OCI-LY7 (cell line): ENCODE measurements at regions not wholly inside any gene's neighbourhood (a gene's known extent, or its start where the extent isn't known, plus 50 kb on each side); places are given as distances from the start of the nearest gene placed in this dataset.

Experiments
- EZH2phosphoT487 ChIP-seq: fragments of 200-600 bp; sonication (generic); IDR thresholded peaks from 2 replicates; pipeline ENCODE4 v1.6.1; 2018; ENCODE audit warnings: low read depth, borderline replicate concordance, mild to moderate bottlenecking, mixed run types, antibody characterized with exemption, low read length, moderate library complexity, mixed read lengths
- TF ChIP-seq, protein P1 (sequence below): fragments of 200-600 bp; sonication (generic); conservative IDR thresholded peaks from 2 replicates; pipeline ENCODE4 v1.5.1; 2014; ENCODE audit warnings: mild to moderate bottlenecking, antibody characterized with exemption, low read length, moderate library complexity, mixed read lengths

- TF ChIP-seq, protein P1, sequence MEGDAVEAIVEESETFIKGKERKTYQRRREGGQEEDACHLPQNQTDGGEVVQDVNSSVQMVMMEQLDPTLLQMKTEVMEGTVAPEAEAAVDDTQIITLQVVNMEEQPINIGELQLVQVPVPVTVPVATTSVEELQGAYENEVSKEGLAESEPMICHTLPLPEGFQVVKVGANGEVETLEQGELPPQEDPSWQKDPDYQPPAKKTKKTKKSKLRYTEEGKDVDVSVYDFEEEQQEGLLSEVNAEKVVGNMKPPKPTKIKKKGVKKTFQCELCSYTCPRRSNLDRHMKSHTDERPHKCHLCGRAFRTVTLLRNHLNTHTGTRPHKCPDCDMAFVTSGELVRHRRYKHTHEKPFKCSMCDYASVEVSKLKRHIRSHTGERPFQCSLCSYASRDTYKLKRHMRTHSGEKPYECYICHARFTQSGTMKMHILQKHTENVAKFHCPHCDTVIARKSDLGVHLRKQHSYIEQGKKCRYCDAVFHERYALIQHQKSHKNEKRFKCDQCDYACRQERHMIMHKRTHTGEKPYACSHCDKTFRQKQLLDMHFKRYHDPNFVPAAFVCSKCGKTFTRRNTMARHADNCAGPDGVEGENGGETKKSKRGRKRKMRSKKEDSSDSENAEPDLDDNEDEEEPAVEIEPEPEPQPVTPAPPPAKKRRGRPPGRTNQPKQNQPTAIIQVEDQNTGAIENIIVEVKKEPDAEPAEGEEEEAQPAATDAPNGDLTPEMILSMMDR, result no peak
- no peak for TF ChIP-seq EZH2phosphoT487
Observed at GRCh38 chr1:227411066-227411465, 92.8 kb upstream of the CDC42BPA start.
